WTC11 (cell line): ENCODE measurements at regions not wholly inside any gene's neighbourhood (a gene's known extent, or its start where the extent isn't known, plus 50 kb on each side); places are given as distances from the start of the nearest gene placed in this dataset.
"Not testable (repeated sequence)": the region's sequence is repeated elsewhere in the genome, so short reads cannot be mapped to it uniquely, and the experiment has no call there.

ENCODE experiments used
- ATAC-seq: fragments of 200-7000 bp; cut with Tn5 transposase; 2 replicates; pipeline ENCODE4 v1.10.0; 2021; ENCODE audit warnings: mild to moderate bottlenecking, moderate library complexity
- CTCF ChIA-PET: fragments of 300-600 bp; sonication (Branson Sonifier 250); formaldehyde crosslinking; loops from one replicate; lab custom pipeline; 2021; ENCODE audit warnings: antibody characterized with exemption; lab: Charles Lee
- POLR2A ChIA-PET: fragments of 350-600 bp; sonication (Branson Sonifier 250); formaldehyde crosslinking; loops from one replicate; lab custom pipeline; 2021; ENCODE audit warnings: antibody characterized with exemption; lab: Charles Lee
- DNase-seq: peaks from one replicate; pipeline ENCODE4 v3.0.0; 2021; ENCODE audit warnings: low spot score
- H3K27ac Mint-ChIP-seq: 2 replicates; pipeline ENCODE4 v1.8.0; 2021; ENCODE audit warnings: mixed read lengths
- H3K27me3 Mint-ChIP-seq: 2 replicates; pipeline ENCODE4 v1.8.0; 2021; ENCODE audit warnings: low read depth, mild to moderate bottlenecking, moderate library complexity, mixed read lengths
- H3K36me3 Mint-ChIP-seq: 2 replicates; pipeline ENCODE4 v1.8.0; 2021; ENCODE audit warnings: mixed read lengths
- H3K4me1 Mint-ChIP-seq: 2 replicates; pipeline ENCODE4 v1.8.0; 2022; ENCODE audit warnings: mixed read lengths
- H3K4me3 Mint-ChIP-seq: 2 replicates; pipeline ENCODE4 v1.8.0; 2021; ENCODE audit warnings: mild to moderate bottlenecking, moderate library complexity, mixed read lengths
- H3K9me3 Mint-ChIP-seq: 2 replicates; pipeline ENCODE4 v1.8.0; 2021; ENCODE audit warnings: mixed read lengths
- ARID4B ChIP-seq: sonication (generic); formaldehyde crosslinking; IDR thresholded peaks from 2 replicates; pipeline ENCODE4 v1.8.0; 2023; ENCODE audit warnings: missing genetic modification reagents, mild to moderate bottlenecking, borderline replicate concordance
- ERG ChIP-seq: fragments of 250-450 bp; sonication (Bioruptor Pico); IDR thresholded peaks from 2 replicates; pipeline ENCODE4 v1.8.0; 2021; ENCODE audit warnings: mild to moderate bottlenecking
- FOXJ3 ChIP-seq: sonication (generic); formaldehyde crosslinking; IDR thresholded peaks from 2 replicates; pipeline ENCODE4 v1.9.0; 2021; ENCODE audit warnings: missing genetic modification reagents, mild to moderate bottlenecking, borderline replicate concordance
- GRHL2 ChIP-seq: fragments of 250-450 bp; sonication (Bioruptor Pico); IDR thresholded peaks from 2 replicates; pipeline ENCODE4 v1.8.0; 2022; ENCODE audit warnings: mild to moderate bottlenecking, moderate library complexity; ENCODE audit not compliant: insufficient replicate concordance, severe bottlenecking
- JUN ChIP-seq: sonication (generic); formaldehyde crosslinking; IDR thresholded peaks from 2 replicates; pipeline ENCODE4 v1.8.0; 2023; ENCODE audit warnings: mild to moderate bottlenecking, missing genetic modification reagents
- SMAD4 ChIP-seq: sonication (generic); formaldehyde crosslinking; IDR thresholded peaks from 2 replicates; pipeline ENCODE4 v1.8.0; 2022; ENCODE audit warnings: mild to moderate bottlenecking, missing genetic modification reagents
- TEAD1 ChIP-seq: sonication (generic); formaldehyde crosslinking; IDR thresholded peaks from 2 replicates; pipeline ENCODE4 v1.8.0; 2022; ENCODE audit warnings: mild to moderate bottlenecking, missing genetic modification reagents
- ZBTB21 ChIP-seq: sonication (generic); formaldehyde crosslinking; IDR thresholded peaks from 2 replicates; pipeline ENCODE4 v1.8.1; 2023; ENCODE audit warnings: mild to moderate bottlenecking, missing genetic modification reagents, borderline replicate concordance
- ZNF281 ChIP-seq: sonication (generic); formaldehyde crosslinking; IDR thresholded peaks from 2 replicates; pipeline ENCODE4 v1.8.0; 2023; ENCODE audit warnings: mild to moderate bottlenecking, missing genetic modification reagents
- ZNF317 ChIP-seq: sonication (generic); formaldehyde crosslinking; IDR thresholded peaks from 2 replicates; pipeline ENCODE4 v1.8.1; 2023; ENCODE audit warnings: low read depth, mild to moderate bottlenecking, moderate library complexity, missing genetic modification reagents, borderline replicate concordance
- ZNF396 ChIP-seq: fragments of 250-450 bp; sonication (Bioruptor Pico); IDR thresholded peaks from 2 replicates; pipeline ENCODE4 v1.8.0; 2021; ENCODE audit warnings: mild to moderate bottlenecking, moderate library complexity, borderline replicate concordance
- ZNF416 ChIP-seq: fragments of 250-450 bp; sonication (Bioruptor Pico); IDR thresholded peaks from 2 replicates; pipeline ENCODE4 v1.9.0; 2021; ENCODE audit warnings: mild to moderate bottlenecking, inconsistent platforms
- ZNF423 ChIP-seq: fragments of 250-450 bp; sonication (Bioruptor Pico); IDR thresholded peaks from 2 replicates; pipeline ENCODE4 v2.1.2; 2022; ENCODE audit warnings: mild to moderate bottlenecking, moderate library complexity
- TF ChIP-seq, protein P1 (sequence below): sonication (generic); formaldehyde crosslinking; IDR thresholded peaks from 2 replicates; pipeline ENCODE4 v1.8.1; 2022; ENCODE audit warnings: mild to moderate bottlenecking, moderate library complexity, missing genetic modification reagents
- TF ChIP-seq, protein P2 (sequence below): fragments of 200-600 bp; IDR thresholded peaks from 2 replicates; pipeline ENCODE4 v1.8.0; 2022; ENCODE audit warnings: antibody characterized with exemption
- TF ChIP-seq, protein P3 (sequence below): sonication (generic); formaldehyde crosslinking; IDR thresholded peaks from 2 replicates; pipeline ENCODE4 v1.8.0; 2022; ENCODE audit warnings: missing genetic modification reagents

DNA sequence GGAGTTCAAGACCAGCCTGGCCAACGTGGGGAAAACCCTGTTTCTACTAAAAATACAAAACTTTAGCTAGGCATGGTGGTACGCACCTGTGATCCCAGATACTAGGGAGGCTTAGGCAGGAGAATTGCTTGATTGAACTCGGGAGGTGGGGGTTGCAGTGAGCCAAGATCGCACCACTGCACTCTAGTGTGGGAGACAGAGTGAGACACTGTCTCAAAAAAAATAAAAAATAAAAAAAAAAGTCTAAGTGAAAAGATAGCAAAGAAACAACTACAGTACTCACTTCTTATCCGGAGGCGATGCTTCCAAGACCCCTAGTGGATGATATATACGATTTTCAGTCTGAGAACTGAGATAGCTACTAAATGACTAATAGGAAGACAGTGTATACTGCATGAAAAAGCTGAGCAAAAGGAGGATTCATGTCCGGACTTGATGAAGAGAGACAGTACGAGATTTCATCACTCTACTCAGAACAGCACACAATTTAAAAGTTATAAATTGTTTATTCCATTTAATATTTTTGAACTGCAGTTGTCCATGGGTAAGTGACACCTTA lies 138.7 kb upstream of the GOLGA6L6 start:
- POLR2A ChIA-PET, H3K4me1 Mint-ChIP-seq, H3K4me3 Mint-ChIP-seq, H3K36me3 Mint-ChIP-seq, H3K27me3 Mint-ChIP-seq, H3K27ac Mint-ChIP-seq, CTCF ChIA-PET, H3K9me3 Mint-ChIP-seq, DNase-seq, ATAC-seq: not testable (repeated sequence)

DNA sequence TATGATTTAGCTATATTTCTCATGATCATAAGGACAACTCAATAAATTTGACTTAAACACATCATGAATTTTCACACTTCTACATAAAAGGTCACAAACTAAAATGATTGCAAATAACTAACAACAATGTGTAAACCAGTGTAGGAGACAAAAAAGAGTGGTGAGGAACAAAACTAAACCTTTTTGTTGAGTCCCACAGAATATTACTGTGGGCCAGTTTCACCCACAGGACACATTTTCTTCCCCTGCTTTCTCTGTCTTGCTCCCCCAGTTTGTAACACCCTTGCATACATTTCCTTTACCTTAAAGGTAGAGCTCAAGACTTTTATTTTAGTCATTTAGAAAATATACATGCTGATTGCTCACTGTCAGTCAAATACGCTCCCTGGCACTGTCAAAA lies 130.9 kb upstream of the GOLGA6L6 start:
- DNase-seq (no peak), ATAC-seq (no peak)
- Mint-ChIP-seq H3K4me1 (no peaks in the 10 kb centered on the region), H3K27ac (no peak overlapping the region), H3K9me3 (peaks cover 22% of the 10 kb centered on the region), H3K36me3 (peaks cover 17% of the 10 kb centered on the region), H3K4me3 (no peak overlapping the region), H3K27me3 (0 out of 2 replicates have a peak, but pooled peaks cover 2% of the 10 kb centered on the region)
- CTCF ChIA-PET, result no interaction called here
- TF ChIP-seq, protein P1, sequence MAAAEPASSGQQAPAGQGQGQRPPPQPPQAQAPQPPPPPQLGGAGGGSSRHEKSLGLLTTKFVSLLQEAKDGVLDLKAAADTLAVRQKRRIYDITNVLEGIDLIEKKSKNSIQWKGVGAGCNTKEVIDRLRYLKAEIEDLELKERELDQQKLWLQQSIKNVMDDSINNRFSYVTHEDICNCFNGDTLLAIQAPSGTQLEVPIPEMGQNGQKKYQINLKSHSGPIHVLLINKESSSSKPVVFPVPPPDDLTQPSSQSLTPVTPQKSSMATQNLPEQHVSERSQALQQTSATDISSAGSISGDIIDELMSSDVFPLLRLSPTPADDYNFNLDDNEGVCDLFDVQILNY (CRISPR knock-in tag), result no peak
- TF ChIP-seq ZNF281 (CRISPR knock-in tag) (no peak), TEAD1 (no peak), ERG (CRISPR knock-in tag) (no peak), ZNF317 (CRISPR knock-in tag) (no peak), ZBTB21 (CRISPR knock-in tag) (no peak), ZNF396 (CRISPR knock-in tag) (no peak), ZNF416 (CRISPR knock-in tag) (no peak), JUN (no peak), ARID4B (CRISPR knock-in tag) (no peak), FOXJ3 (no peak), GRHL2 (no peak), SMAD4 (CRISPR knock-in tag) (no peak), ZNF423 (CRISPR knock-in tag) (no peak)
- TF ChIP-seq, protein P2, sequence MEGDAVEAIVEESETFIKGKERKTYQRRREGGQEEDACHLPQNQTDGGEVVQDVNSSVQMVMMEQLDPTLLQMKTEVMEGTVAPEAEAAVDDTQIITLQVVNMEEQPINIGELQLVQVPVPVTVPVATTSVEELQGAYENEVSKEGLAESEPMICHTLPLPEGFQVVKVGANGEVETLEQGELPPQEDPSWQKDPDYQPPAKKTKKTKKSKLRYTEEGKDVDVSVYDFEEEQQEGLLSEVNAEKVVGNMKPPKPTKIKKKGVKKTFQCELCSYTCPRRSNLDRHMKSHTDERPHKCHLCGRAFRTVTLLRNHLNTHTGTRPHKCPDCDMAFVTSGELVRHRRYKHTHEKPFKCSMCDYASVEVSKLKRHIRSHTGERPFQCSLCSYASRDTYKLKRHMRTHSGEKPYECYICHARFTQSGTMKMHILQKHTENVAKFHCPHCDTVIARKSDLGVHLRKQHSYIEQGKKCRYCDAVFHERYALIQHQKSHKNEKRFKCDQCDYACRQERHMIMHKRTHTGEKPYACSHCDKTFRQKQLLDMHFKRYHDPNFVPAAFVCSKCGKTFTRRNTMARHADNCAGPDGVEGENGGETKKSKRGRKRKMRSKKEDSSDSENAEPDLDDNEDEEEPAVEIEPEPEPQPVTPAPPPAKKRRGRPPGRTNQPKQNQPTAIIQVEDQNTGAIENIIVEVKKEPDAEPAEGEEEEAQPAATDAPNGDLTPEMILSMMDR, result no peak
- TF ChIP-seq, protein P3, sequence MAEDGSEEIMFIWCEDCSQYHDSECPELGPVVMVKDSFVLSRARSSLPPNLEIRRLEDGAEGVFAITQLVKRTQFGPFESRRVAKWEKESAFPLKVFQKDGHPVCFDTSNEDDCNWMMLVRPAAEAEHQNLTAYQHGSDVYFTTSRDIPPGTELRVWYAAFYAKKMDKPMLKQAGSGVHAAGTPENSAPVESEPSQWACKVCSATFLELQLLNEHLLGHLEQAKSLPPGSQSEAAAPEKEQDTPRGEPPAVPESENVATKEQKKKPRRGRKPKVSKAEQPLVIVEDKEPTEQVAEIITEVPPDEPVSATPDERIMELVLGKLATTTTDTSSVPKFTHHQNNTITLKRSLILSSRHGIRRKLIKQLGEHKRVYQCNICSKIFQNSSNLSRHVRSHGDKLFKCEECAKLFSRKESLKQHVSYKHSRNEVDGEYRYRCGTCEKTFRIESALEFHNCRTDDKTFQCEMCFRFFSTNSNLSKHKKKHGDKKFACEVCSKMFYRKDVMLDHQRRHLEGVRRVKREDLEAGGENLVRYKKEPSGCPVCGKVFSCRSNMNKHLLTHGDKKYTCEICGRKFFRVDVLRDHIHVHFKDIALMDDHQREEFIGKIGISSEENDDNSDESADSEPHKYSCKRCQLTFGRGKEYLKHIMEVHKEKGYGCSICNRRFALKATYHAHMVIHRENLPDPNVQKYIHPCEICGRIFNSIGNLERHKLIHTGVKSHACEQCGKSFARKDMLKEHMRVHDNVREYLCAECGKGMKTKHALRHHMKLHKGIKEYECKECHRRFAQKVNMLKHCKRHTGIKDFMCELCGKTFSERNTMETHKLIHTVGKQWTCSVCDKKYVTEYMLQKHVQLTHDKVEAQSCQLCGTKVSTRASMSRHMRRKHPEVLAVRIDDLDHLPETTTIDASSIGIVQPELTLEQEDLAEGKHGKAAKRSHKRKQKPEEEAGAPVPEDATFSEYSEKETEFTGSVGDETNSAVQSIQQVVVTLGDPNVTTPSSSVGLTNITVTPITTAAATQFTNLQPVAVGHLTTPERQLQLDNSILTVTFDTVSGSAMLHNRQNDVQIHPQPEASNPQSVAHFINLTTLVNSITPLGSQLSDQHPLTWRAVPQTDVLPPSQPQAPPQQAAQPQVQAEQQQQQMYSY, result no peak
- POLR2A ChIA-PET, result no interaction called here
